ENCODE measurements at regions not wholly inside any gene's neighbourhood (a gene's known extent, or its start where the extent isn't known, plus 50 kb on each side); places are given as distances from the start of the nearest gene placed in this dataset.

DNA sequence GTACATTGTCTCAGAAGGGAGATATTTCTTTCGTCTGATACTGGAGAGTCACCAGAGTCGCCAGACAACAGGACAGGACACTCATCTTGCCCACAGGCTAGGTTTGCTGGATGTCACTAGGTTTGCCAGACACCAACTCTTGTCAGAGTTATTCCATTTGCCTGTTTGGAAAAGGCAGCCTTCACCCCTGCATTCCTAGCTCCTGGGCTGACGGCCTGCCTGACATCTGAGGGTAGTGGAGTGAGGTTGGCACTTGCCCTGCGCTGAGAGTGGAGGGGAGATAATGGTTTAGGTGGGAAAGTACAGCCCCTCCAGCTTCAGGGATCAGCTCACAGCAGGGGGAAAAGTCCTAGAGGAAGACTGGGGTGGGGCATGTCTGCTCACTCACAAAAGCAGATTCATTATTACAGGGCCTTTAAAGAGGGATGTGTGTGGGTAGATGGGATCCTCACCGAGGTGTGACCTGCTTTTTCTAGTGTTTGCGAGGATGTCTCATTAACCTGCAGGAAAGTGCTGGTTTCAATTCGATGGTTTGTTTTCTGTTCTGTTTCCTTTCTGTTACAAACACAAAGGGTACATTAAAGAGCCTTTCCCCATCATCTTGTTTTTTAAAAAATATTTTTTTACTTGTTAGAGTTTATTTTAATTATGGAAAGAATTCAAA, 79.3 kb upstream of the TNS3 start:
- Histone ChIP-seq H3K27me3 (ENCODE audit: insufficient read depth in 3 of 3, low read length in 2 of 3) (no peaks in the 10 kb centered on the region), H3K9me3 (no peaks in the 10 kb centered on the region), H3K4me1 (peaks cover 15% of the 10 kb centered on the region), H3K27ac (no peak overlapping the region), H3K4me3 (no peak overlapping the region), H3K36me3 (ENCODE audit: insufficient read depth in 1 of 2, low read depth in 1 of 2) (no peaks in the 10 kb centered on the region)
- TF ChIP-seq, protein P1, sequence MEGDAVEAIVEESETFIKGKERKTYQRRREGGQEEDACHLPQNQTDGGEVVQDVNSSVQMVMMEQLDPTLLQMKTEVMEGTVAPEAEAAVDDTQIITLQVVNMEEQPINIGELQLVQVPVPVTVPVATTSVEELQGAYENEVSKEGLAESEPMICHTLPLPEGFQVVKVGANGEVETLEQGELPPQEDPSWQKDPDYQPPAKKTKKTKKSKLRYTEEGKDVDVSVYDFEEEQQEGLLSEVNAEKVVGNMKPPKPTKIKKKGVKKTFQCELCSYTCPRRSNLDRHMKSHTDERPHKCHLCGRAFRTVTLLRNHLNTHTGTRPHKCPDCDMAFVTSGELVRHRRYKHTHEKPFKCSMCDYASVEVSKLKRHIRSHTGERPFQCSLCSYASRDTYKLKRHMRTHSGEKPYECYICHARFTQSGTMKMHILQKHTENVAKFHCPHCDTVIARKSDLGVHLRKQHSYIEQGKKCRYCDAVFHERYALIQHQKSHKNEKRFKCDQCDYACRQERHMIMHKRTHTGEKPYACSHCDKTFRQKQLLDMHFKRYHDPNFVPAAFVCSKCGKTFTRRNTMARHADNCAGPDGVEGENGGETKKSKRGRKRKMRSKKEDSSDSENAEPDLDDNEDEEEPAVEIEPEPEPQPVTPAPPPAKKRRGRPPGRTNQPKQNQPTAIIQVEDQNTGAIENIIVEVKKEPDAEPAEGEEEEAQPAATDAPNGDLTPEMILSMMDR (IDR thresholded peaks at IDR 0.05): no peak
- peak in 1 of 4 donors; percentile 9 for ATAC-seq
- no peak for DNase-seq
- 56 to 66% (median 65%) methylated on average over 7 of the region's 7 CpGs for WGBS, 3 donors
- intact Hi-C loops (cut with DNase I): no loop called here

DNA sequence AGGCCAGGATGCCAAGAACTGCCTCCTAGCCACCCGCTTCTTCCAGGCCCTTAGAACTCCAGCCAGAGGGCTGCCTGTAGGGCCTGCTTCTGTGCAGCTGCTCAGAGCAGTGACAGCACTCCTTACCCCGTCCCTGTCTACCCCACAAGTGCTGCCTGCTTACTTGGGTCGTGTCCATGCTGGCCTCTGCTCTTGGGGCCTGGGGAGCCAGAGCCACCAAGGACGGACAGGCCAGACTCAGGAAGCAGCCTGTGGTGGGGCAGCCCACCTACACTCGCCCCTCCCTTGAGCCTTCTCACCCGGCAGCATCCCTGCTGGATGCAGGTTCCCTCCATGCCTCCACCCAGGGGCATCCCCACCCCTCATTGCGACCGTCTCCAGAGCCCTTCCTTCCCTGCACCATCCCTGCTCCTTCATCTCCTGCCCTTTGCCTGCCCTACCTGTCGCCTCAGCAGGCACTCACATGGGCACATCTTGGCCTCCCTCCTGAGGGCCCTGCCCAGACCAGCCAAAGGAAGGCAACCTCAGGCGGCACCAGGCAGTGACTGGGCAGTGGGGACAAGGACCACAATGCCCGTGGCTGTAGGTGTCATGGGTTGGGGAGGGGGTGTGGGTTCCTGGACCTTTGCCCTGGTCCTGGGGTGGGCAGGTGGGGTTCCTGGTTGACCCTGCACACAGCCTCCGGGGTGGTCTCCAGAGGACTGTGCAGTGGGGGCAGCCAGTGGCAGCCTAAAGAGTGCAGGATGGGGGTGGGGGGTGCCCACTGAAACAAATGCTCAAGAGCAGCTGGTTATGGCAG, 78.0 kb upstream of the TNS3 start:
- Histone ChIP-seq H3K9me3 (no peaks in the 10 kb centered on the region), H3K36me3 (ENCODE audit: insufficient read depth in 1 of 2, low read depth in 1 of 2) (no peaks in the 10 kb centered on the region), H3K4me3 (no peak overlapping the region), H3K27me3 (ENCODE audit: insufficient read depth in 3 of 3, low read length in 2 of 3) (no peaks in the 10 kb centered on the region), H3K27ac (no peak overlapping the region), H3K4me1 (peaks cover 12% of the 10 kb centered on the region)
- ATAC-seq (no peak), DNase-seq (no peak)
- TF ChIP-seq, protein P1 (IDR thresholded peaks at IDR 0.05): no peak
- intact Hi-C loops (cut with DNase I): no loop called here
- WGBS, 3 donors: 91 to 94% (median 92%) methylated on average over 12 of the region's 12 CpGs

DNA sequence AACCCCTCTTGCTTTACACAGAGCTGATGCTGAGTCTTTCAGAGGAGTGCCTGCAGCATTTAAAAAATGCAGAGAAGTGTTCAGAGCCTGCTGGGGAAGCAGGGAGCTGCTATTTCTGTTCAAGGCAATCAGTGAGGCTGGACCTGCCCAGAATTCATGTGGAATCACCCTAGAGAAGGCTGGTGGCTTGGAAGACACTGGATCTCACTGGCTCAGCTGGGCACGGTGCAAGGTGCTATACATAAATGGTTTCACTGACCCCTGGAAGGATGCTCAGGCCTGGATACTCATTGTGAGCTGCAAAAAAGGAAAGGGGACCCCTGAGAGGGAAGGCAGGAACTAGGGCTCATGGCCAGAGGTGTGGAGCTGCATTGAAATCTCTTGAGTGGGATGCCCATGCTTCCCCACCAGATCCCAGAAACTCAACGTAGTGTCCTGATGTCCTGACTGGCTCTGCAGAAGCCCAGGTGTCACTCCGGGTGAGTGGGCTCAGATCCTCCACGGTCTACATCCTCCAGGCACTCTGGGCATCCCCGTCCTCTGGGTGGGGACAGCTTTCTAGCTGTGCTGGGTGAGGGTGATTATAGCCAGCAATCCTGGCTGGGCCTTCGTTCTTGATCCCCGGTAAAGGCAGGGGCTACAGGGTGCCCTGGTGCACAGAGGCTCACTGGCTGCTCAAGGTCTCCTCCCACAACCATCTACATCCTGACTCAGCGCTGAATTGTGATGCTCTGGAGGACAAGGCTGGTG, 77.2 kb upstream of the TNS3 start:
- TF ChIP-seq, protein P1 (IDR thresholded peaks at IDR 0.05): no peak
- DNase-seq: no peak
- WGBS, 3 donors: 90 to 95% (median 90%) methylated on average over 8 of the region's 8 CpGs

DNA sequence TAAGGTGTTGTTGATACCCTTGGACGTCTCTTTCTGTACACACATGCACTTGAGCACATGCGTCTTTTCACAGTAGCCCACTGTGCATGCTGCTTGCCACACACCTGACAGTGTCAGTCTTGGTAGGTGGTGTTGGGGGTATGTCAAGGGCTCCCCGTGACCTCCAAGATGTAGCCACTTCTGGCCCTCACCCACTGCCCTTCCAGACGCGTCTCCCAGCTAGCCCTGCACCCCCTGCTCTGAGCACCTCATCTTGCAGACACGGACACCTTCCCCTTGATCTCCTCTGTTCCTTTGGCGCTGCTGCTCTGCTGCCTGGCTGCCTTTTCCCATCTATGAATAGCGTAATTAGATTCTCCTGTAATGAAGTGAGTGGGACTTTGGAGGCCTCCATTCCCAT, 75.2 kb upstream of the TNS3 start:
- no peaks in the 10 kb centered on the region for H3K4me1 ChIP-seq
- ATAC-seq (no peak), DNase-seq (no peak)
- no peaks in the 10 kb centered on the region for H3K9me3 ChIP-seq
- TF ChIP-seq, protein P1 (IDR thresholded peaks at IDR 0.05): no peak
- H3K27me3 ChIP-seq (ENCODE audit: insufficient read depth in 3 of 3, low read length in 2 of 3): no peaks in the 10 kb centered on the region
- intact Hi-C loops (cut with DNase I): no loop called here
- 90 to 97% (median 95%) methylated on average over 8 of the region's 8 CpGs for WGBS, 3 donors
- H3K27ac ChIP-seq: no peak overlapping the region
- no peaks in the 10 kb centered on the region for H3K36me3 ChIP-seq (ENCODE audit: insufficient read depth in 1 of 2, low read depth in 1 of 2)
- no peak overlapping the region for H3K4me3 ChIP-seq

More for the DNA sequence above, 77.2 kb upstream of the TNS3 start:
- no peaks in the 10 kb centered on the region for H3K27me3 ChIP-seq (ENCODE audit: insufficient read depth in 3 of 3, low read length in 2 of 3)
- H3K27ac ChIP-seq: no peak overlapping the region
- H3K36me3 ChIP-seq (ENCODE audit: insufficient read depth in 1 of 2, low read depth in 1 of 2): no peaks in the 10 kb centered on the region
- no peaks in the 10 kb centered on the region for H3K9me3 ChIP-seq
- intact Hi-C loops (cut with DNase I): no loop called here
- no peak for ATAC-seq
- H3K4me3 ChIP-seq: no peak overlapping the region
- H3K4me1 ChIP-seq: peaks cover 11% of the 10 kb centered on the region

Data from psoas muscle (tissue), 7 donors.